ENCODE measurements at regions not wholly inside any gene's neighbourhood (a gene's known extent, or its start where the extent isn't known, plus 50 kb on each side); places are given as distances from the start of the nearest gene placed in this dataset.
"Not testable (repeated sequence)": the region's sequence is repeated elsewhere in the genome, so short reads cannot be mapped to it uniquely, and the experiment has no call there.

DNA sequence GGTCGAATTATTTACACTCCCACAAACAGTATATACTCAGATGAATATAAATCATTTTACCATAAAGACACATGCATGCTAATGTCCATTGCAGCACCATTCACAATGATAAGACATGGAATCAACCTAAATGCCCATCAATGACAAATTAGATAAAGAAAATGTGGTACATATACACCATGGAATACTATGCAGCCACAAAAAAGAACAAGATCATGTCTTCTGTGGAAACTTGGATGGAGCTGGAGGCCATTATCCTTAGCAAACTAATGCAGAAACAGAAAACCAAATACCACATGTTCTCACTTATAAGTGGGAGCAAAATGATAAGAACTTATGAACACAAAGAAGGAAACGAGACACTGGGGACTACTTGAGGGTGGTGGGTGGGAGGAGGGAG lies 125.3 kb downstream of the CD83 start:
- not testable (repeated sequence) for TF ChIP-seq POLR2A (IDR thresholded peaks at IDR 0.05; ENCODE audit: borderline replicate concordance, extremely low read depth, insufficient read depth, insufficient read length); ZNF274 (IDR thresholded peaks at IDR 0.05; ENCODE audit: low read depth, low read length); RAD21 (IDR thresholded peaks at IDR 0.05; ENCODE audit: low read depth); JUND (IDR thresholded peaks at IDR 0.05); TCF7L2 (IDR thresholded peaks at IDR 0.05; ENCODE audit: borderline replicate concordance, extremely low read depth, insufficient read depth, insufficient read length); SRF (IDR thresholded peaks at IDR 0.05; ENCODE audit: low read depth); YY1 (IDR thresholded peaks at IDR 0.05; ENCODE audit: extremely low read depth, insufficient replicate concordance, low read depth, low read length); EGR1 (IDR thresholded peaks at IDR 0.05; ENCODE audit: low read depth); ELF1 (IDR thresholded peaks at IDR 0.05; ENCODE audit: borderline replicate concordance, low read depth)
- TF ChIP-seq, protein P1, sequence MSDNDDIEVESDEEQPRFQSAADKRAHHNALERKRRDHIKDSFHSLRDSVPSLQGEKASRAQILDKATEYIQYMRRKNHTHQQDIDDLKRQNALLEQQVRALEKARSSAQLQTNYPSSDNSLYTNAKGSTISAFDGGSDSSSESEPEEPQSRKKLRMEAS (IDR thresholded peaks at IDR 0.05), result not testable (repeated sequence)
- TF ChIP-seq, protein P2, sequence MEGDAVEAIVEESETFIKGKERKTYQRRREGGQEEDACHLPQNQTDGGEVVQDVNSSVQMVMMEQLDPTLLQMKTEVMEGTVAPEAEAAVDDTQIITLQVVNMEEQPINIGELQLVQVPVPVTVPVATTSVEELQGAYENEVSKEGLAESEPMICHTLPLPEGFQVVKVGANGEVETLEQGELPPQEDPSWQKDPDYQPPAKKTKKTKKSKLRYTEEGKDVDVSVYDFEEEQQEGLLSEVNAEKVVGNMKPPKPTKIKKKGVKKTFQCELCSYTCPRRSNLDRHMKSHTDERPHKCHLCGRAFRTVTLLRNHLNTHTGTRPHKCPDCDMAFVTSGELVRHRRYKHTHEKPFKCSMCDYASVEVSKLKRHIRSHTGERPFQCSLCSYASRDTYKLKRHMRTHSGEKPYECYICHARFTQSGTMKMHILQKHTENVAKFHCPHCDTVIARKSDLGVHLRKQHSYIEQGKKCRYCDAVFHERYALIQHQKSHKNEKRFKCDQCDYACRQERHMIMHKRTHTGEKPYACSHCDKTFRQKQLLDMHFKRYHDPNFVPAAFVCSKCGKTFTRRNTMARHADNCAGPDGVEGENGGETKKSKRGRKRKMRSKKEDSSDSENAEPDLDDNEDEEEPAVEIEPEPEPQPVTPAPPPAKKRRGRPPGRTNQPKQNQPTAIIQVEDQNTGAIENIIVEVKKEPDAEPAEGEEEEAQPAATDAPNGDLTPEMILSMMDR (IDR thresholded peaks at IDR 0.05 in 2 of 3, conservative IDR thresholded peaks at IDR 0.05 in 1 of 3; ENCODE audit: borderline replicate concordance in 1 of 3, insufficient read depth in 1 of 3, low read depth in 2 of 3, low read length in 2 of 3), result not testable (repeated sequence)
- TF ChIP-seq, protein P3, sequence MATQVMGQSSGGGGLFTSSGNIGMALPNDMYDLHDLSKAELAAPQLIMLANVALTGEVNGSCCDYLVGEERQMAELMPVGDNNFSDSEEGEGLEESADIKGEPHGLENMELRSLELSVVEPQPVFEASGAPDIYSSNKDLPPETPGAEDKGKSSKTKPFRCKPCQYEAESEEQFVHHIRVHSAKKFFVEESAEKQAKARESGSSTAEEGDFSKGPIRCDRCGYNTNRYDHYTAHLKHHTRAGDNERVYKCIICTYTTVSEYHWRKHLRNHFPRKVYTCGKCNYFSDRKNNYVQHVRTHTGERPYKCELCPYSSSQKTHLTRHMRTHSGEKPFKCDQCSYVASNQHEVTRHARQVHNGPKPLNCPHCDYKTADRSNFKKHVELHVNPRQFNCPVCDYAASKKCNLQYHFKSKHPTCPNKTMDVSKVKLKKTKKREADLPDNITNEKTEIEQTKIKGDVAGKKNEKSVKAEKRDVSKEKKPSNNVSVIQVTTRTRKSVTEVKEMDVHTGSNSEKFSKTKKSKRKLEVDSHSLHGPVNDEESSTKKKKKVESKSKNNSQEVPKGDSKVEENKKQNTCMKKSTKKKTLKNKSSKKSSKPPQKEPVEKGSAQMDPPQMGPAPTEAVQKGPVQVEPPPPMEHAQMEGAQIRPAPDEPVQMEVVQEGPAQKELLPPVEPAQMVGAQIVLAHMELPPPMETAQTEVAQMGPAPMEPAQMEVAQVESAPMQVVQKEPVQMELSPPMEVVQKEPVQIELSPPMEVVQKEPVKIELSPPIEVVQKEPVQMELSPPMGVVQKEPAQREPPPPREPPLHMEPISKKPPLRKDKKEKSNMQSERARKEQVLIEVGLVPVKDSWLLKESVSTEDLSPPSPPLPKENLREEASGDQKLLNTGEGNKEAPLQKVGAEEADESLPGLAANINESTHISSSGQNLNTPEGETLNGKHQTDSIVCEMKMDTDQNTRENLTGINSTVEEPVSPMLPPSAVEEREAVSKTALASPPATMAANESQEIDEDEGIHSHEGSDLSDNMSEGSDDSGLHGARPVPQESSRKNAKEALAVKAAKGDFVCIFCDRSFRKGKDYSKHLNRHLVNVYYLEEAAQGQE (IDR thresholded peaks at IDR 0.05; ENCODE audit: low read depth), result not testable (repeated sequence)
- TF ChIP-seq, protein P4, sequence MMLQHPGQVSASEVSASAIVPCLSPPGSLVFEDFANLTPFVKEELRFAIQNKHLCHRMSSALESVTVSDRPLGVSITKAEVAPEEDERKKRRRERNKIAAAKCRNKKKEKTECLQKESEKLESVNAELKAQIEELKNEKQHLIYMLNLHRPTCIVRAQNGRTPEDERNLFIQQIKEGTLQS (IDR thresholded peaks at IDR 0.05), result not testable (repeated sequence)

Measured in HCT116 (cell line).